HCT116 (cell line): ENCODE measurements at regions not wholly inside any gene's neighbourhood (a gene's known extent, or its start where the extent isn't known, plus 50 kb on each side); places are given as distances from the start of the nearest gene placed in this dataset.

Experiments
- ATAC-seq: fragments of 200-7000 bp; cut with Tn5 transposase; 2 replicates; pipeline ENCODE4 v1.9.1; 2020; ENCODE audit warnings: mild to moderate bottlenecking, moderate library complexity
- BruUV-seq: library from RNA; stranded (reverse); fragments of 400-500 nt; replicated peaks from 2 replicates; lab custom pipeline; 2021; lab: Mats Ljungman, UMichigan
- CTCF ChIA-PET: fragments of 300-600 bp; sonication (Branson Sonifier 250); formaldehyde crosslinking; loops from one replicate; lab custom pipeline; 2021; ENCODE audit warnings: antibody characterized with exemption; lab: Charles Lee
- POLR2A ChIA-PET: fragments of 300-600, 350-600 bp; sonication (Branson Sonifier 250); formaldehyde crosslinking; loops from one replicate; lab custom pipeline; 2021; ENCODE audit warnings: antibody characterized with exemption; lab: Charles Lee
- RAD21 ChIA-PET, 2 experiments: fragments of 300-600 bp; sonication (Branson Sonifier 250); formaldehyde crosslinking; loops; one replicate each; lab custom pipeline; 2023; ENCODE audit warnings: low total read pairs in 2 of 2; ENCODE audit not compliant: uncharacterized antibody in 2 of 2, unreplicated experiment in 2 of 2, low non-redundant PET in 1 of 2; lab: Charles Lee
- DNase-seq: peaks from one replicate; pipeline ENCODE4 v3.0.0-alpha.2; 2010; ENCODE audit warnings: low read depth, low spot score
- H2AFZ ChIP-seq: fragments of 200-600 bp; shearing (Covaris generic), sonication (generic); 2 replicates; pipeline ENCODE4 v1.6.1; 2017; ENCODE audit warnings: low read depth, mixed run types, mixed read lengths, antibody characterized with exemption, low read length; ENCODE audit not compliant: poor library complexity, severe bottlenecking
- H3K27ac ChIP-seq: 2 replicates; pipeline ENCODE4 v1.5.1; 2012; ENCODE audit warnings: low read depth, low read length
- H3K27me3 ChIP-seq: fragments of 200-600 bp; sonication (generic); 2 replicates; pipeline ENCODE4 v1.6.1; 2016; ENCODE audit warnings: mixed run types, low read length, mixed read lengths; ENCODE audit not compliant: insufficient read depth
- H3K36me3 ChIP-seq, 2 experiments: fragments of 200-500 bp in 1 of 2; fragments of 200-600 bp in 1 of 2; sonication (Bioruptor generic) in 1 of 2; sonication (generic) in 1 of 2; 2 replicates each; pipeline versions ENCODE4 v1.5.1 to v1.6.1; 2014 to 2016; ENCODE audit warnings: low read length in 2 of 2, inconsistent platforms in 1 of 2, mixed read lengths in 1 of 2, mixed run types in 1 of 2; ENCODE audit not compliant: insufficient read depth in 2 of 2, control insufficient read depth in 1 of 2
- H3K4me1 ChIP-seq, 2 experiments: fragments of 200-600 bp in 1 of 2; sonication (generic) in 1 of 2; 2 replicates each; pipeline versions ENCODE4 v1.5.1 to v1.6.1; 2012 to 2017; ENCODE audit warnings: low read length in 2 of 2, inconsistent platforms in 1 of 2, mild to moderate bottlenecking in 1 of 2, mixed read lengths in 1 of 2, mixed run types in 1 of 2, moderate library complexity in 1 of 2; ENCODE audit not compliant: insufficient read depth in 2 of 2, control insufficient read depth in 1 of 2
- H3K4me2 ChIP-seq: fragments of 200-600 bp; sonication (generic); 2 replicates; pipeline ENCODE4 v1.6.1; 2017; ENCODE audit warnings: mixed run types, low read length, mixed read lengths
- H3K4me3 ChIP-seq, 2 experiments: fragments of 200-600 bp in 1 of 2; sonication (generic) in 1 of 2; replicated peaks in 1 of 2; 2 replicates each; pipeline ENCODE4 v1.5.1; 2011 to 2016; ENCODE audit warnings: low read length in 2 of 2, control low read depth in 1 of 2, low read depth in 1 of 2, mild to moderate bottlenecking in 1 of 2, mixed read lengths in 1 of 2, mixed run types in 1 of 2
- H3K79me2 ChIP-seq: fragments of 200-600 bp; sonication (generic); 2 replicates; pipeline ENCODE4 v1.6.1; 2017; ENCODE audit warnings: mild to moderate bottlenecking, mixed run types, low read length, moderate library complexity, mixed read lengths; ENCODE audit not compliant: insufficient read depth
- H3K9ac ChIP-seq: fragments of 200-600 bp; sonication (generic); 2 replicates; pipeline ENCODE4 v1.6.1; 2016; ENCODE audit warnings: low read length, mixed read lengths
- H3K9me2 ChIP-seq: fragments of 200-600 bp; sonication (generic), shearing (Covaris generic); 2 replicates; pipeline ENCODE4 v1.6.1; 2017; ENCODE audit warnings: mixed run types, mild to moderate bottlenecking, moderate library complexity; ENCODE audit not compliant: insufficient read depth
- H3K9me3 ChIP-seq, 2 experiments: fragments of 200-500 bp in 1 of 2; fragments of 200-600 bp in 1 of 2; sonication (Bioruptor generic) in 1 of 2; sonication (generic) in 1 of 2; 2 replicates each; pipeline ENCODE4 v1.6.1; 2014 to 2017; ENCODE audit warnings: low read length in 2 of 2, mixed read lengths in 2 of 2, inconsistent platforms in 1 of 2, low read depth in 1 of 2, mild to moderate bottlenecking in 1 of 2, mixed run types in 1 of 2, moderate library complexity in 1 of 2; ENCODE audit not compliant: control insufficient read depth in 1 of 2, insufficient read depth in 1 of 2
- H4K20me1 ChIP-seq: fragments of 200-600 bp; sonication (generic), shearing (Covaris generic); 2 replicates; pipeline ENCODE4 v1.6.1; 2017; ENCODE audit warnings: mixed run types, mild to moderate bottlenecking, moderate library complexity; ENCODE audit not compliant: insufficient read depth
- EGR1 ChIP-seq: IDR thresholded peaks from 2 replicates; pipeline ENCODE4 v1.6.1; 2012; ENCODE audit warnings: low read depth
- ELF1 ChIP-seq: IDR thresholded peaks from 2 replicates; pipeline ENCODE4 v1.6.1; 2012; ENCODE audit warnings: low read depth, borderline replicate concordance
- EZH2 ChIP-seq: fragments of 200-600 bp; sonication (generic); IDR thresholded peaks from 2 replicates; pipeline ENCODE4 v1.6.1; 2017; ENCODE audit warnings: antibody characterized with exemption, mixed run types
- EZH2phosphoT487 ChIP-seq: fragments of 200-600 bp; IDR thresholded peaks from 2 replicates; pipeline ENCODE4 v1.6.1; 2018; ENCODE audit warnings: antibody characterized with exemption, borderline replicate concordance
- JUND ChIP-seq: IDR thresholded peaks from 2 replicates; pipeline ENCODE4 v1.6.1; 2012
- POLR2A ChIP-seq: IDR thresholded peaks from 2 replicates; pipeline ENCODE4 v1.7.0; 2011; ENCODE audit warnings: borderline replicate concordance; ENCODE audit not compliant: insufficient read depth, insufficient read length; ENCODE audit errors: extremely low read depth
- POLR2AphosphoS5 ChIP-seq: IDR thresholded peaks from 2 replicates; pipeline ENCODE4 v1.6.1; 2011; ENCODE audit warnings: mild to moderate bottlenecking, low read depth, low read length, moderate library complexity
- RAD21 ChIP-seq: IDR thresholded peaks from 2 replicates; pipeline ENCODE4 v1.6.1; 2012; ENCODE audit warnings: low read depth, mild to moderate bottlenecking
- SIN3A ChIP-seq: IDR thresholded peaks from 2 replicates; pipeline ENCODE4 v1.6.1; 2012; ENCODE audit warnings: low read depth
- SP1 ChIP-seq: IDR thresholded peaks from 2 replicates; pipeline ENCODE4 v1.6.1; 2012; ENCODE audit warnings: low read depth
- SRF ChIP-seq: IDR thresholded peaks from 2 replicates; pipeline ENCODE4 v1.6.1; 2012; ENCODE audit warnings: low read depth
- TCF7L2 ChIP-seq: IDR thresholded peaks from 2 replicates; pipeline ENCODE4 v1.7.0; 2011; ENCODE audit warnings: borderline replicate concordance, inconsistent platforms; ENCODE audit not compliant: insufficient read depth, insufficient read length; ENCODE audit errors: extremely low read depth
- ZFX ChIP-seq: fragments of 450-650 bp; IDR thresholded peaks from 2 replicates; pipeline ENCODE4 v1.6.1; 2017
- ZNF274 ChIP-seq: fragments of 200-500 bp; sonication (Bioruptor generic); IDR thresholded peaks from 2 replicates; pipeline ENCODE4 v1.6.1; 2014; ENCODE audit warnings: mild to moderate bottlenecking, low read depth, low read length, inconsistent platforms
- intact Hi-C: fragments of 100-400 bp; cut with micrococcal nuclease; formaldehyde crosslinking; loops from 2 replicates; pipeline ENCODE4 v1.10.0; 2022
- TF ChIP-seq, protein P1 (sequence below): IDR thresholded peaks from 2 replicates; pipeline ENCODE4 v1.6.1; 2012
- TF ChIP-seq, protein P2 (sequence below), 3 experiments: fragments of 200-600 bp in 1 of 3; sonication (generic) in 1 of 3; IDR thresholded peaks in 2 of 3; conservative IDR thresholded peaks in 1 of 3; 2 replicates each; pipeline ENCODE4 v1.5.1; 2012 to 2017; ENCODE audit warnings: low read depth in 2 of 3, low read length in 2 of 3, antibody characterized with exemption in 1 of 3, borderline replicate concordance in 1 of 3, control low read depth in 1 of 3, mild to moderate bottlenecking in 1 of 3, mixed read lengths in 1 of 3, mixed run types in 1 of 3, moderate library complexity in 1 of 3; ENCODE audit not compliant: insufficient read depth in 1 of 3

DNA sequence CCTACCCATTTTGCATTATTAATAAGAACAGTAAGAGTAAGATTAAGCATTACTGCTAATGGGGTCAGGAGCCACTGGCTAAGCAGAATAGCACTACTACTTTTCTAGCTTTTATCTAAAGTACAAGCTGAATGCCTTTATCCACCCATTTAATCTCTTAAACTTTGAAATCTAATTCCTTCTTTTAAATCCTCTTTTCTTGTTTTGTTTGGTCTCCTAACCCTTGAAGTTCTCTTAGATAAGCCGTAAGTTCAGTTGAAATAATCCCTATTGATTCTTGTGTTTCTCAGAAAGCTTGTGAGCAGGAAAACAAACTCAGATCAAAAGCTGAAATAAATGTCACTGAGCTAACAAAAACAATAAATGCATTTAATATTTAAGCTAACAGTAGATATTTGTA is 380.2 kb downstream of the TBC1D32 start:
- intact Hi-C loops = no loop called here
- CTCF ChIA-PET = no interaction called here
- Histone ChIP-seq H3K79me2 (no peaks in the 10 kb centered on the region), H3K9me2 (no peaks in the 10 kb centered on the region), H3K9me3 (no peaks in the 10 kb centered on the region), H3K4me2 (no peak overlapping the region), H3K27ac (no peak overlapping the region), H3K27me3 (no peaks in the 10 kb centered on the region), H3K4me1 (no peaks in the 10 kb centered on the region), H3K9ac (no peak overlapping the region), H3K36me3 (no peaks in the 10 kb centered on the region), H4K20me1 (no peaks in the 10 kb centered on the region), H3K4me3 (no peak overlapping the region), H2AFZ (no peak overlapping the region)
- no peak for DNase-seq
- POLR2A ChIA-PET = no interaction called here
- no TSS peak for BruUV-seq
- RAD21 ChIA-PET = no interaction called here
- TF ChIP-seq RAD21 = no peak
- TF ChIP-seq ELF1 = no peak
- TF ChIP-seq SP1 = no peak
- TF ChIP-seq POLR2A = no peak
- no peak for TF ChIP-seq EZH2
- ATAC-seq = no peak

DNA sequence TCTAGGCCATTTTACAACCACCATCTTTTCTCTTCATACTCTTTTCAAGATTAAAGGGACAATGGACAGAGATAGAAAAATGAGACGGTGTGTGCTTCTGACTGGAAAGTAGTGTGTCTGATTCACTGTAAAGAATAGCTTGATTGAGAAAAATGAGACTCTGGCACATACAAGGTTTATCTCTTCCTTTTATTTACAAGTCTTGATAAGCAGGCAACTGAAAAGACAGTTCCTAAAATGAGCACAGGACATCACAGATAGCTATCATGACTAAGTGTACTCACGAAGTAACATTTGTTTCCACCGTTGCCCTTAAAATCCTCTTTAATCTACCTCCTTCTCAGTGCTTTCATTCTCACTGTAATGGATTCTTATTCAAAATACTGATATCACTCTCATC is 383.0 kb downstream of the TBC1D32 start:
- Histone ChIP-seq H3K27ac (no peak overlapping the region), H3K9me3 (no peaks in the 10 kb centered on the region), H3K79me2 (no peaks in the 10 kb centered on the region), H3K9ac (no peak overlapping the region), H2AFZ (no peak overlapping the region), H3K4me2 (no peak overlapping the region), H3K4me1 (no peaks in the 10 kb centered on the region), H3K9me2 (no peaks in the 10 kb centered on the region), H3K36me3 (no peaks in the 10 kb centered on the region), H3K27me3 (no peaks in the 10 kb centered on the region), H4K20me1 (no peaks in the 10 kb centered on the region), H3K4me3 (no peak overlapping the region)
- POLR2A ChIA-PET = no interaction called here
- TF ChIP-seq POLR2A (no peak), RAD21 (no peak), TCF7L2 (no peak), SRF (no peak), POLR2AphosphoS5 (no peak), SP1 (no peak), ZNF274 (no peak), ELF1 (no peak), JUND (no peak), ZFX (no peak), EZH2phosphoT487 (no peak), EGR1 (no peak), SIN3A (no peak)
- TF ChIP-seq, protein P1, sequence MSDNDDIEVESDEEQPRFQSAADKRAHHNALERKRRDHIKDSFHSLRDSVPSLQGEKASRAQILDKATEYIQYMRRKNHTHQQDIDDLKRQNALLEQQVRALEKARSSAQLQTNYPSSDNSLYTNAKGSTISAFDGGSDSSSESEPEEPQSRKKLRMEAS = no peak
- TF ChIP-seq, protein P2, sequence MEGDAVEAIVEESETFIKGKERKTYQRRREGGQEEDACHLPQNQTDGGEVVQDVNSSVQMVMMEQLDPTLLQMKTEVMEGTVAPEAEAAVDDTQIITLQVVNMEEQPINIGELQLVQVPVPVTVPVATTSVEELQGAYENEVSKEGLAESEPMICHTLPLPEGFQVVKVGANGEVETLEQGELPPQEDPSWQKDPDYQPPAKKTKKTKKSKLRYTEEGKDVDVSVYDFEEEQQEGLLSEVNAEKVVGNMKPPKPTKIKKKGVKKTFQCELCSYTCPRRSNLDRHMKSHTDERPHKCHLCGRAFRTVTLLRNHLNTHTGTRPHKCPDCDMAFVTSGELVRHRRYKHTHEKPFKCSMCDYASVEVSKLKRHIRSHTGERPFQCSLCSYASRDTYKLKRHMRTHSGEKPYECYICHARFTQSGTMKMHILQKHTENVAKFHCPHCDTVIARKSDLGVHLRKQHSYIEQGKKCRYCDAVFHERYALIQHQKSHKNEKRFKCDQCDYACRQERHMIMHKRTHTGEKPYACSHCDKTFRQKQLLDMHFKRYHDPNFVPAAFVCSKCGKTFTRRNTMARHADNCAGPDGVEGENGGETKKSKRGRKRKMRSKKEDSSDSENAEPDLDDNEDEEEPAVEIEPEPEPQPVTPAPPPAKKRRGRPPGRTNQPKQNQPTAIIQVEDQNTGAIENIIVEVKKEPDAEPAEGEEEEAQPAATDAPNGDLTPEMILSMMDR (IDR thresholded peaks at IDR 0.05 in 2 of 3, conservative IDR thresholded peaks at IDR 0.05 in 1 of 3; ENCODE audit: borderline replicate concordance in 1 of 3, insufficient read depth in 1 of 3, low read depth in 2 of 3, low read length in 2 of 3) = no peak
- CTCF ChIA-PET = no interaction called here
- ATAC-seq = no peak
- no TSS peak for BruUV-seq
- no peak for DNase-seq
- intact Hi-C loops = no loop called here
- RAD21 ChIA-PET = no interaction called here
